ENCODE measurements at regions not wholly inside any gene's neighbourhood (a gene's known extent, or its start where the extent isn't known, plus 50 kb on each side); places are given as distances from the start of the nearest gene placed in this dataset.

- no peak for TF ChIP-seq CTCF (IDR thresholded peaks at IDR 0.05; ENCODE audit: low read depth, low read length, missing control alignments)
- in situ Hi-C loops (cut with HindIII; ENCODE audit: low pct_ligation_motif_present, low sequenced_read_pairs), result no loop called here
Measured at GRCh38 chr13:54177466-54177865, 1148.9 kb downstream of the OLFM4 start.

GRCh38 chr13:54183166-54183565 is 1154.6 kb downstream of the OLFM4 start:
- no peaks in the 10 kb centered on the region for H3K27me3 ChIP-seq (replicated peaks)
- in situ Hi-C loops (cut with HindIII; ENCODE audit: low pct_ligation_motif_present, low sequenced_read_pairs), result no loop called here
- no peak overlapping the region for H3K4me3 ChIP-seq (ENCODE audit: low read depth, low read length)
- DNase-seq, result no peak
- H3K27ac ChIP-seq, result no peak overlapping the region
- TF ChIP-seq CTCF (IDR thresholded peaks at IDR 0.05; ENCODE audit: low read depth, low read length, missing control alignments), result no peak
- H3K36me3 ChIP-seq (replicated peaks), result no peaks in the 10 kb centered on the region

More at GRCh38 chr13:54177466-54177865, 1148.9 kb downstream of the OLFM4 start:
- H3K4me3 ChIP-seq (ENCODE audit: low read depth, low read length), result no peak overlapping the region
- no peak for DNase-seq
- H3K27ac ChIP-seq, result no peak overlapping the region
- H3K36me3 ChIP-seq (replicated peaks), result no peaks in the 10 kb centered on the region
- H3K27me3 ChIP-seq (replicated peaks), result no peaks in the 10 kb centered on the region

GRCh38 chr13:54183728-54184127 is 1155.1 kb downstream of the OLFM4 start:
- no peak for TF ChIP-seq CTCF (IDR thresholded peaks at IDR 0.05; ENCODE audit: low read depth, low read length, missing control alignments)
- Histone ChIP-seq H3K27me3 (replicated peaks) (no peaks in the 10 kb centered on the region), H3K27ac (no peak overlapping the region), H3K4me3 (ENCODE audit: low read depth, low read length) (no peak overlapping the region), H3K36me3 (replicated peaks) (no peaks in the 10 kb centered on the region)
- no peak for DNase-seq
- in situ Hi-C loops (cut with HindIII; ENCODE audit: low pct_ligation_motif_present, low sequenced_read_pairs), result no loop called here

GRCh38 chr13:54184576-54184975 is 1156.0 kb downstream of the OLFM4 start:
- DNase-seq, result no peak
- H3K27me3 ChIP-seq (replicated peaks), result no peaks in the 10 kb centered on the region
- no peaks in the 10 kb centered on the region for H3K36me3 ChIP-seq (replicated peaks)
- no peak for TF ChIP-seq CTCF (IDR thresholded peaks at IDR 0.05; ENCODE audit: low read depth, low read length, missing control alignments)
- H3K4me3 ChIP-seq (ENCODE audit: low read depth, low read length), result no peak overlapping the region
- in situ Hi-C loops (cut with HindIII; ENCODE audit: low pct_ligation_motif_present, low sequenced_read_pairs), result no loop called here
- no peak overlapping the region for H3K27ac ChIP-seq

GRCh38 chr13:54185101-54185500 is 1156.5 kb downstream of the OLFM4 start:
- in situ Hi-C loops (cut with HindIII; ENCODE audit: low pct_ligation_motif_present, low sequenced_read_pairs), result no loop called here
- no peak for TF ChIP-seq CTCF (IDR thresholded peaks at IDR 0.05; ENCODE audit: low read depth, low read length, missing control alignments)
- no peak for DNase-seq
- H3K4me3 ChIP-seq (ENCODE audit: low read depth, low read length), result no peak overlapping the region
- H3K27ac ChIP-seq, result no peak overlapping the region
- no peaks in the 10 kb centered on the region for H3K27me3 ChIP-seq (replicated peaks)
- H3K36me3 ChIP-seq (replicated peaks), result no peaks in the 10 kb centered on the region

GRCh38 chr13:54185785-54186184 is 1157.2 kb downstream of the OLFM4 start:
- in situ Hi-C loops (cut with HindIII; ENCODE audit: low pct_ligation_motif_present, low sequenced_read_pairs), result no loop called here
- Histone ChIP-seq H3K4me3 (ENCODE audit: low read depth, low read length) (no peak overlapping the region), H3K27me3 (replicated peaks) (no peaks in the 10 kb centered on the region), H3K27ac (no peak overlapping the region), H3K36me3 (replicated peaks) (no peaks in the 10 kb centered on the region)
- no peak for DNase-seq
- TF ChIP-seq CTCF (IDR thresholded peaks at IDR 0.05; ENCODE audit: low read depth, low read length, missing control alignments), result no peak
